MM.1S (cell line): ENCODE measurements at regions not wholly inside any gene's neighbourhood (a gene's known extent, or its start where the extent isn't known, plus 50 kb on each side); places are given as distances from the start of the nearest gene placed in this dataset.

Experiments used
- DNase-seq: peaks from one replicate; pipeline ENCODE4 v3.0.0-alpha.2; 2015
- H2AFZ ChIP-seq: fragments of 300-600 bp; sonication (generic); 2 replicates; pipeline ENCODE4 v1.6.0; 2016; ENCODE audit warnings: antibody characterized with exemption, low read length
- H3F3A ChIP-seq: fragments of 300-600 bp; sonication (generic); 2 replicates; pipeline ENCODE4 v1.6.1; 2016; ENCODE audit warnings: mild to moderate bottlenecking, antibody characterized with exemption, low read length, moderate library complexity, mixed read lengths; ENCODE audit not compliant: insufficient read depth
- H3K27ac ChIP-seq: fragments of 300-600 bp; sonication (generic); 2 replicates; pipeline ENCODE4 v1.5.1; 2016; ENCODE audit warnings: mild to moderate bottlenecking, low read length
- H3K27me3 ChIP-seq: fragments of 300-600 bp; sonication (generic); replicated peaks from 2 replicates; pipeline ENCODE4 v1.6.0; 2016; ENCODE audit warnings: low read length; ENCODE audit not compliant: insufficient read depth
- H3K36me3 ChIP-seq: fragments of 300-600 bp; sonication (generic); replicated peaks from 2 replicates; pipeline ENCODE4 v1.6.1; 2016; ENCODE audit warnings: mild to moderate bottlenecking, low read length, mixed read lengths; ENCODE audit not compliant: insufficient read depth
- H3K4me1 ChIP-seq: fragments of 300-600 bp; sonication (generic); 2 replicates; pipeline ENCODE4 v1.6.1; 2016; ENCODE audit warnings: low read length, mixed read lengths
- H3K4me2 ChIP-seq: fragments of 300-600 bp; sonication (generic); 2 replicates; pipeline ENCODE4 v1.6.0; 2016; ENCODE audit warnings: low read depth, low read length
- H3K4me3 ChIP-seq: fragments of 300-600 bp; sonication (generic); 2 replicates; pipeline ENCODE4 v1.5.1; 2016; ENCODE audit warnings: low read length, mixed read lengths
- H3K79me2 ChIP-seq: fragments of 300-600 bp; sonication (generic); 2 replicates; pipeline ENCODE4 v1.6.1; 2016; ENCODE audit warnings: mixed run types, low read length, mixed read lengths
- H3K9ac ChIP-seq: fragments of 300-600 bp; sonication (generic); 2 replicates; pipeline ENCODE4 v1.6.1; 2016; ENCODE audit warnings: low read length, mixed read lengths
- H3K9me2 ChIP-seq: fragments of 300-600 bp; sonication (generic); replicated peaks from 2 replicates; pipeline ENCODE4 v1.6.1; 2016; ENCODE audit warnings: mild to moderate bottlenecking, low read length, mixed read lengths; ENCODE audit not compliant: insufficient read depth
- H3K9me3 ChIP-seq: fragments of 300-600 bp; sonication (generic); replicated peaks from 2 replicates; pipeline ENCODE4 v1.6.1; 2016; ENCODE audit warnings: mild to moderate bottlenecking, low read length, mixed read lengths; ENCODE audit not compliant: insufficient read depth
- H4K20me1 ChIP-seq: fragments of 300-600 bp; sonication (generic); 2 replicates; pipeline ENCODE4 v1.6.1; 2016; ENCODE audit warnings: mild to moderate bottlenecking, low read length, moderate library complexity, mixed read lengths; ENCODE audit not compliant: insufficient read depth
- EZH2 ChIP-seq: fragments of 300-600 bp; sonication (generic); optimal IDR thresholded peaks from 2 replicates; pipeline ENCODE3; 2017; ENCODE audit warnings: low read depth, mild to moderate bottlenecking, antibody characterized with exemption, low read length, mixed read lengths
- EZH2phosphoT487 ChIP-seq: fragments of 300-600 bp; sonication (generic); IDR thresholded peaks from 2 replicates; pipeline ENCODE4 v1.6.1; 2018; ENCODE audit warnings: antibody characterized with exemption, low read length
- TF ChIP-seq, protein P1 (sequence below): fragments of 300-600 bp; sonication (generic); IDR thresholded peaks from 2 replicates; pipeline ENCODE4 v1.5.1; 2016; ENCODE audit warnings: antibody characterized with exemption, low read length, mixed read lengths

DNA sequence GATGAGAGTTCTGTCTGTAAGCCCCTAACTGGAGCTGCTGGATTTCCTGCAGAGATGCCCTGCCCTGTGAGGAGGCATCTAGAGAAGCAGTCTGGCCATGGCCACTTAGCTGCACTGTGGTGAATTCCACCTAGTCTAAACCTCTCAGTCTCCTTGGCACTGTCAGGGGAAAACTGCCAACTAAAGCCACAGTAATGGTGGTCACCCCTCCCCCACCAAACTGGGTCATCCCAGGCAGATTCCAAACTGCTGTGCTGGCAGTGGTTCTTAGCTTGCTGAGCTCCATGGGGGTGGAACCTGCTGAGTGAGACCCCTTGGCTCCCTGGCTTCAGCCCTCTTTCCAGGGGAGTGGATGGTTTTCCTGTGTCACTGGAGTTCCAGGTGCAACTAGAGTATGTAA, 740.6 kb downstream of the RWDD3 start:
- H3K27me3 ChIP-seq: no peaks in the 10 kb centered on the region
- TF ChIP-seq, protein P1, sequence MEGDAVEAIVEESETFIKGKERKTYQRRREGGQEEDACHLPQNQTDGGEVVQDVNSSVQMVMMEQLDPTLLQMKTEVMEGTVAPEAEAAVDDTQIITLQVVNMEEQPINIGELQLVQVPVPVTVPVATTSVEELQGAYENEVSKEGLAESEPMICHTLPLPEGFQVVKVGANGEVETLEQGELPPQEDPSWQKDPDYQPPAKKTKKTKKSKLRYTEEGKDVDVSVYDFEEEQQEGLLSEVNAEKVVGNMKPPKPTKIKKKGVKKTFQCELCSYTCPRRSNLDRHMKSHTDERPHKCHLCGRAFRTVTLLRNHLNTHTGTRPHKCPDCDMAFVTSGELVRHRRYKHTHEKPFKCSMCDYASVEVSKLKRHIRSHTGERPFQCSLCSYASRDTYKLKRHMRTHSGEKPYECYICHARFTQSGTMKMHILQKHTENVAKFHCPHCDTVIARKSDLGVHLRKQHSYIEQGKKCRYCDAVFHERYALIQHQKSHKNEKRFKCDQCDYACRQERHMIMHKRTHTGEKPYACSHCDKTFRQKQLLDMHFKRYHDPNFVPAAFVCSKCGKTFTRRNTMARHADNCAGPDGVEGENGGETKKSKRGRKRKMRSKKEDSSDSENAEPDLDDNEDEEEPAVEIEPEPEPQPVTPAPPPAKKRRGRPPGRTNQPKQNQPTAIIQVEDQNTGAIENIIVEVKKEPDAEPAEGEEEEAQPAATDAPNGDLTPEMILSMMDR: no peak
- TF ChIP-seq EZH2phosphoT487: no peak
- TF ChIP-seq EZH2: no peak
- H3K9me2 ChIP-seq: no peaks in the 10 kb centered on the region
- no peak for DNase-seq
- no peaks in the 10 kb centered on the region for H3K9me3 ChIP-seq
- H3K27ac ChIP-seq: no peak overlapping the region
- no peaks in the 10 kb centered on the region for H3K36me3 ChIP-seq
- no peak overlapping the region for H2AFZ ChIP-seq
- no peak overlapping the region for H3K4me2 ChIP-seq
- no peaks in the 10 kb centered on the region for H3F3A ChIP-seq
- no peaks in the 10 kb centered on the region for H3K4me1 ChIP-seq
- no peaks in the 10 kb centered on the region for H4K20me1 ChIP-seq
- H3K4me3 ChIP-seq: no peak overlapping the region
- H3K9ac ChIP-seq: no peak overlapping the region
- no peaks in the 10 kb centered on the region for H3K79me2 ChIP-seq

DNA sequence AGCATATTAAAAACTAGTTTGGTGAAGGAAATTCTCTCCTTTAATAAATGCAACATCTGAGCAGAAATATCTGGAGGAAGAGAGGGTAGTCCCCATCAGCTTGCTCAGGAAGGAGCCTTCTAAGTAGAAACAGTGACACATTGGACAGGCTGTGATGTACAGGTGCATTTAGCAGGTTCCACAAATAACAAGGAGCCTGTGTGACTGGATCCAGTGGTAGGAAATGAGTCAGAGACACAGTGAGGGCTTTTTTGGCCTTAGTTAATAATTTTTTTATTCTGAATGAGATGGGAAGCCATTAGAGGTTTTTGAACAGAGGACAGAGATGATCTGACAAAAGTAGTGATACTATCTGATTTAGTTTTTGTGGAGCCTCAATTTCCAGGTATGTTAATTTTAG, 738.9 kb upstream of the PTBP2 start:
- H3K4me3 ChIP-seq: no peak overlapping the region
- H3F3A ChIP-seq: no peaks in the 10 kb centered on the region
- H3K9me2 ChIP-seq: no peaks in the 10 kb centered on the region
- H3K27me3 ChIP-seq: no peaks in the 10 kb centered on the region
- H4K20me1 ChIP-seq: no peaks in the 10 kb centered on the region
- no peak overlapping the region for H3K4me2 ChIP-seq
- DNase-seq: no peak
- H3K27ac ChIP-seq: no peak overlapping the region
- H3K9ac ChIP-seq: no peak overlapping the region
- no peaks in the 10 kb centered on the region for H3K4me1 ChIP-seq
- H3K79me2 ChIP-seq: no peaks in the 10 kb centered on the region
- no peaks in the 10 kb centered on the region for H3K36me3 ChIP-seq
- no peaks in the 10 kb centered on the region for H3K9me3 ChIP-seq
- H2AFZ ChIP-seq: no peak overlapping the region
- TF ChIP-seq EZH2 (no peak), EZH2phosphoT487 (no peak)
- TF ChIP-seq, protein P1: no peak

DNA sequence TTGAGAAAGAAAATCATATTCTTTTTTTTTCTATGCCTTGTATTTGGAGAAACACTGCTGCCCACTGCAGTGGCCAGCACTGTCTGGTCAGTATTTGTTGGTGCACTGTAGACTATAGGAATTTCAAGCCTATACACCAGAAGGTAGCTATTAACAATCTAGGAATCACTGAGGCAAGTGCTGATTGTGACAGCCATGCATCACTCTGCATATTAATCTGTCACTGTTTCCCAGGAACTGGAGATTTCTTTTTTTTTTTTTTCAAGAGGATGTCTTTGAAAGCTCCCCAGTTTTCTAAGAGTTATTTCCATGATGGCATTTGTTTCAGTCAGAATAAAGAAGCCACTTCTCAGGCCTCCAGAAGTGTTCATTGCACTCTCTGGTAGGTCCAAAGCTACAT, 737.8 kb upstream of the PTBP2 start:
- Histone ChIP-seq H3F3A (no peaks in the 10 kb centered on the region), H4K20me1 (no peaks in the 10 kb centered on the region), H3K36me3 (no peaks in the 10 kb centered on the region), H3K9ac (no peak overlapping the region), H3K9me3 (no peaks in the 10 kb centered on the region), H3K27ac (no peak overlapping the region), H3K4me3 (no peak overlapping the region), H3K9me2 (no peaks in the 10 kb centered on the region), H3K79me2 (no peaks in the 10 kb centered on the region), H2AFZ (no peak overlapping the region), H3K27me3 (no peaks in the 10 kb centered on the region), H3K4me1 (no peaks in the 10 kb centered on the region), H3K4me2 (no peak overlapping the region)
- DNase-seq: no peak
- TF ChIP-seq, protein P1: no peak
- TF ChIP-seq EZH2phosphoT487: no peak
- no peak for TF ChIP-seq EZH2
